Activated CD4-positive, alpha-beta T cell treated with anti-CD3 and anti-CD28 coated beads, Interleukin-2, amount 50 U/mL, for 16 hours (primary cell): ENCODE measurements at regions not wholly inside any gene's neighbourhood (a gene's known extent, or its start where the extent isn't known, plus 50 kb on each side); places are given as distances from the start of the nearest gene placed in this dataset.
A peak's percentile ranks its signal among the peaks of the same experiment; 100 is the strongest.

Experiments
- DNase-seq: peaks from one replicate; pipeline ENCODE4 v3.0.0-alpha.2; 2020

GRCh38 chr5:109529520-109529919, 119.7 kb upstream of the PJA2 start:
- no peak for DNase-seq

GRCh38 chr5:109524555-109524954, 114.8 kb upstream of the PJA2 start:
- no peak for DNase-seq

GRCh38 chr5:109524026-109524425, 114.3 kb upstream of the PJA2 start:
- DNase-seq = no peak

- DNase-seq = no peak
These were observed 112.6 kb upstream of the PJA2 start for GRCh38 chr5:109522404-109522803.

- no peak for DNase-seq
These were observed 109.6 kb upstream of the PJA2 start for GRCh38 chr5:109519416-109519815.

GRCh38 chr5:109516390-109516789, 106.6 kb upstream of the PJA2 start:
- no peak for DNase-seq

- DNase-seq = no peak
These were observed 102.4 kb upstream of the PJA2 start for GRCh38 chr5:109511980-109512734.

GRCh38 chr5:109506556-109506955, 96.8 kb upstream of the PJA2 start:
- no peak for DNase-seq

GRCh38 chr5:109496112-109496511, 86.3 kb upstream of the PJA2 start:
- DNase-seq = no peak

GRCh38 chr5:109487753-109488420, 78.1 kb upstream of the PJA2 start:
- no peak for DNase-seq

GRCh38 chr5:109486200-109486804, 76.5 kb upstream of the PJA2 start:
- DNase-seq = no peak

GRCh38 chr5:109485030-109485429, 75.3 kb upstream of the PJA2 start:
- no peak for DNase-seq

GRCh38 chr5:109484597-109484996, 74.8 kb upstream of the PJA2 start:
- DNase-seq = no peak

GRCh38 chr5:109483395-109483971, 73.7 kb upstream of the PJA2 start:
- no peak for DNase-seq

GRCh38 chr5:109482748-109483147, 73.0 kb upstream of the PJA2 start:
- DNase-seq = no peak

- DNase-seq = peak; percentile 10
These were observed 69.6 kb upstream of the PJA2 start for GRCh38 chr5:109479260-109479860.

- no peak for DNase-seq
These were observed 69.1 kb upstream of the PJA2 start for GRCh38 chr5:109478830-109479229.

GRCh38 chr5:109476292-109476691, 66.5 kb upstream of the PJA2 start:
- no peak for DNase-seq

GRCh38 chr5:109469896-109470662, 60.3 kb upstream of the PJA2 start:
- no peak for DNase-seq

GRCh38 chr5:109468737-109469420, 59.1 kb upstream of the PJA2 start:
- peak; percentile 68 for DNase-seq

- DNase-seq = no peak
These were observed 58.5 kb upstream of the PJA2 start for GRCh38 chr5:109468288-109468676.

GRCh38 chr5:109467058-109467457, 57.3 kb upstream of the PJA2 start:
- DNase-seq = no peak
